COR-L47 (cell line): ENCODE measurements at regions not wholly inside any gene's neighbourhood (a gene's known extent, or its start where the extent isn't known, plus 50 kb on each side); places are given as distances from the start of the nearest gene placed in this dataset.

Source experiments
- DNase-seq: peaks from one replicate; lab custom pipeline; 2025; lab: John Stamatoyannopoulos, UW

GRCh38 chr13:72444999-72445398 is 282.4 kb downstream of the MZT1 start:
- DNase-seq, result no peak

- DNase-seq, result no peak
Measured at GRCh38 chr13:72437458-72437857, 290.0 kb downstream of the MZT1 start.

- no peak for DNase-seq
Measured at GRCh38 chr13:72435251-72435650, 292.2 kb downstream of the MZT1 start.

DNA sequence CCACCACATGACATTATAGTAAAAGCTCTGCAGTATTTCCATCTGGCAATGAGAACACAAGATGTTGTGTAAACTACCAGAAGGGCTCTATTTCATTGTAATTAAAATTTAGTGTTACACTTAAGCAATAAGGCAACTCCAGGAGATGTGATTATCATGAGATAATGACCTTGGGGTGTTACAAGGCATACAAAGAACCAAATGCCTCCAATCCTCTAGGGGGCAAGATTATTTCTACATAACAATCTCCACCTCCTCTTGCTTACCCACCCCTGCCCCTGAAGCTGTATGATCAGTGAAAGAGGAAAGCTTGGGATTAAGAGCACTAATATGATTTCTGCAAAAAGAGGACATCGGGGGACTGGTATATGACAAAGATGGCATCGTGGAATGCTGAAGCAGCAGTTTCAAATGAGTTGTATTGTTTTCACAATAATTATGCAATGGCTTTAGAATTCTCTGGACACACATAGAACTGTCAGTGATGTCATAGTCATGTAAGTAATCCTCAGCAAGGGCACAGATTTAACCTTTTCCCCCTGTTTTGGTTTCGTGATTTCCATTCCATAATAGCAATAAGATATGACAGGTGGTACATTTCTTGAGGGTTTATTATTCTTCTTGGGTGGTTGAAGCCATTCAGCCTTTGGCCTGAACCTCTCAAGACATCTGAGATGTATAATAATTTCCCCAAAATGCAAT is 295.3 kb downstream of the MZT1 start:
- DNase-seq, result no peak

DNA sequence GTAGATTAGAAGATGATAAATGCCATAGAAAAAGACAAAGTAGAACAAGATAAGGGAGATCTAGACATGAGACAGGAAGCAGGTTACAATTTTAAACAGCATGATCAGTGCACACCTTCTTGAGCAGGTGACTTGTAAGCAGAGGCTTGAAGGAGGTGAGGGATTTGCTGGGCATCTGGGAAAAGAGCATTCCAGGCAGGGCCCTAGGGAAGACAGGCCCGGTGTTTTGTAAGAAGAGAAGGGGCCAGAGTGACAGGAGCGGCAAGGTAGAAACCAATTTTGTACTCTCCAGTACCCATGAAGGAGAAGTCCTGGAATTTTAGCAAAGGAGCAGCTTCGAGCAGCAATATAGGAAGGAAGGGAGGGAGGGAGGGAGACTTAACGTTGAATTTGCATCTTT is 296.5 kb downstream of the MZT1 start:
- DNase-seq, result no peak

DNA sequence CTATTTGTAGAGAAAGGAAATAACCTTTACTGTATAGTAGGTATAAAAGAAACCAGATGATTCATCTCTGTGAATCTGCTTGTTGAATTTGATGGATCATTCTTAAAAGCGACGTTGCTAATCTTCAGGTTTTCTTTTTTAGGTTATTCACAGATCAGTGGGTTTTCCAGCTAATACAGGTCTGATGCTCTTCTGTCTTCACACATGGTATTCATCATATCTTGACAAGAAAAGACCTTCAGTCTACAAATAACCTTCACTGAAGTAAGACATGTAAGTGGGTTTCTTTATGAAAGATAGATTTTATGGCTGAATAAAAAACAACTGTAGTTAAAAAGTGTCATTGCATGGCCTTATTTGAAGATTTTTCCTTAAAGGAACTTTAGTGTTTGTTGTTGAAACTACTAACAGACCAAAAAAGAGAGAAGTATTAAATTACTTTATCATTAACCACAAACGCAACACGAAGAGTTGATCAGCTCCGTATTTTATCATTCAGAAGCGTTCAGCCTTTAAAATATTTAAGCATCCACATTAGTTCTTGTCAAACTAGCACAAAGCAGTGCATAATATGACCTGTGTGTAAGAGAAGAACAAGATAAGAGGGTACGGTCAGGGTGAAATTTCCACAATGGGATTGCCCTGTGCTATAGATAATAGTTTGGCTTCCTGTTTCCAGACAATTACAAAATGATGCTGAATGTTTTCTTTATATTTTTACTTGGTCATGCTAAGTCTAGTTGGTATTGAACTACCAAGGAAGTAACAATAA is 299.5 kb downstream of the MZT1 start:
- no peak for DNase-seq

- DNase-seq, result no peak
Measured at GRCh38 chr13:72424059-72424458, 303.4 kb downstream of the MZT1 start.

DNA sequence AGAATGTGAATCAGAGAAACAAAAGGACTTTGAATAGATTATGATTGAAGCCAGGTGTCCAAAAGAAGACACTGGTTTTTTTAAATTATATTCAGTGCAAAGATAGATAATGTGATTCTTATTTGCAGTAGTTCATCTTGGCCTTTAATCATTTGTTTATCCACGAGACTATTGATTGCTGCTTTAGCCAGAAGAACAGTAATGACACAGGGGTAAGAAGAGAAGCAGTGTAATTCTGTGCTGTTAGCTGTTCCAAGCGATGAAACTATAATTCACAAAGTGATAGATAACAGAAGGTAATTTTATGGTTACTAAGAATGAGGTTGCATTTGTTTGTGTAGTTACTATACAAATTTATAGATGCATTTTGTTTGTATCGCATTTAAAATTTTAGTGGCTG is 311.6 kb downstream of the MZT1 start:
- DNase-seq, result no peak

GRCh38 chr13:72412481-72412880 is 314.9 kb downstream of the MZT1 start:
- DNase-seq, result no peak

- DNase-seq, result no peak
Measured at GRCh38 chr13:72405441-72405840, 322.0 kb downstream of the MZT1 start.

GRCh38 chr13:72403396-72404010 is 323.9 kb downstream of the MZT1 start:
- DNase-seq, result no peak

DNA sequence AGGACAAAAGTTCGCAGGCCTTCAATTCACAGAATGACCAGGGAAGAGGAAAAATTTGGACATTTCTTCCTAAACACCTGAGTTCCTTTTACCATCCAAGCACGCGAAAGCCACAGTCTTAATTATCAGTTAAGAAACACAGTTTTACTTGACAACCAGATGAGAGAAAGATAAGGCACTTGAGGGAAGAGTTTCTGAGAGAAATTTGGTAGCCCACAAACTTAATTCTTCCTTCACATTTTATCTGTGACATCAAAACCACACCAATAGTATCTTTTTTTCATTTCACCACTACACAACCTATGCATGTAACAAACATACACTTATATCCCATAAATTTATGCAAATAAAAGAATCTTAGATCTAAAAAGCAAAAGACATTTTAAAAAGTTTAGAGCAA is 326.6 kb downstream of the MZT1 start:
- no peak for DNase-seq

- no peak for DNase-seq
Measured at GRCh38 chr13:72399351-72399750, 328.1 kb downstream of the MZT1 start.

DNA sequence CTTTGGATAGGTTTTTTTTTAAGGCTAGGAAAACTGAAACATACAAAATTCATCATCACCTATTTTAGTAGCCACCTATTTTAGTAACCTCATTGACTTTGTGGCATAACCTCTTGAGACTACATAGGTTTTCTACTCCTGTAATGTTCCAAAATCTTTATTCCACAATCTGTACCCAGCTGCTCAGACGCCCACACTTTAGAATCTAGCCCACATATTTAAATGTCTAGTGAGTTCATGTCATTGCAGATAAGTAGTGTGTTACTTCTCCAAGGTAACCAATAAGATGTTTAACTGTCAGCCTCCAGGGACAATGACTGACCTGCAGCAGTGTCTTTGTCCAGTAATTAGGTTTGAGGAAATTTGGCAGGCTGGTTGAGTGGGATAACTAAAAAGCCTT is 330.2 kb downstream of the MZT1 start:
- DNase-seq, result peak; percentile 8

DNA sequence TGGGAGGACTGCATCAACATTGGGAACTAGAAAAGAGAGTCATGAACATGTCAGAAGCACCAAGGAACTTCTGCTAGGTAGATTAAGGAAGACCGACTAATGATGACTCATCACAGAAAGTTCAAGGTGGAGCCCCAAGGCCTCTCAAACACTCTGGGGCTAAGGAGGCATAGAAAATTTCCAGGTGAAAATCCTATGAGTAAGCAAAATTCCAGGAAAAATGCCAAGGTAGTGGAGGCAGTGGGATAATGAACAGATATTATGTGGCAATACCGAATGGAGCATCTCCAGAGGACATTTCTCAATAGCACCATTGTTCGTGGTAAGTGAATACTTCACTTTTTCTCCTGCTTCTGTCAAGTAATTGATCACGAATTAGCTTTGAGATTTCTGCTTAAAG is 336.5 kb downstream of the MZT1 start:
- DNase-seq, result no peak

GRCh38 chr13:72386138-72386684 is 341.2 kb downstream of the MZT1 start:
- no peak for DNase-seq

DNA sequence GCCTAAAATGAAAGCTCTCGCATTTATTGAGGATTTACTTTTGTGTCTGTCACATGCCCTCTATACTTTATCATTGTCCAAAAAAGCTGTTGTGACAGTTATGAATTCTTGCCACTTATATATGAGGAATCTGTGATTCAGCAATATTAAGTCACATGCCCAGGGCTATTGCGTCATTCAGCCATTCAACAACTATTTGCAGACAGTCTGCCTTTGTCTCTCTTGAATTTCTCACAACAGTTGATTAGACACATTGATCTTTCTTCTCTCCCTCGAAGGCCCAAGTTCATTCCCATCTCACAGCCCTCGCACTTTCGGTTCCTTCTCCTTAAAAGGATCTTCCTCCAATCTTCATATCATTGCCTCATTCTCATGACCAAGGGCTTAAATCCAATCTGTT is 342.6 kb downstream of the MZT1 start:
- no peak for DNase-seq

DNA sequence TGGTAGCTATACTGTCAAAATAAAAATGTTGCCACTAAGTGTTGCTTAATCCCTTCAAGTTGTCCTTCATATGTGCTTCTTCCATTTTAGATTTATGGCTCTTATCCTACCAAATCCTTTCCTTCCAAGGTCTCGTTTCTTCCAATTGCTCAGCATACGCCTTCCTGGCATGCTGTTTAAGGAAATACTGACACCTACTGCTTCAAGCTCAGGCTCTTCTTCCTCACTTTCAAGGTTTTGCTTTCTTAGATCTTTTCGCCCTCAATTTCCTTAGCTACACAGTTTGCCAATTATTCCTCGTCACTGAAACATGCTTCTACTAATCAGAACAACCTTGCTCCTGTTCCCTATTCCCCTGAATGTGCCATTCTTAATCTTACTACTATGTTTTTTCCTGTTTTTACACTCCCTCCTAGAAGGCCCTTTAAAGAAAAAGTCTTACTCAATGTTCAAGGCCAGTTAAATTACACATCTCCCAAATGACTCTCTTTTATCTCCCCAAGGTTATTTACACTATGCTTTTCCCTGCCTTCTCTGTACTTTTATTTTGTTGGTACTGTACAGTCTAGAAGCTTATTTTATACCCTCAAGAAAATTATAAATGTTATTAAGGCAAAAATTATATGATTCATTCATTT is 343.1 kb downstream of the MZT1 start:
- DNase-seq, result no peak

- no peak for DNase-seq
Measured at GRCh38 chr13:72383646-72384045, 343.8 kb downstream of the MZT1 start.

- DNase-seq, result no peak
Measured at GRCh38 chr13:72379581-72379980, 347.8 kb downstream of the MZT1 start.

- no peak for DNase-seq
Measured at GRCh38 chr13:72368031-72368430, 359.4 kb downstream of the MZT1 start.

DNA sequence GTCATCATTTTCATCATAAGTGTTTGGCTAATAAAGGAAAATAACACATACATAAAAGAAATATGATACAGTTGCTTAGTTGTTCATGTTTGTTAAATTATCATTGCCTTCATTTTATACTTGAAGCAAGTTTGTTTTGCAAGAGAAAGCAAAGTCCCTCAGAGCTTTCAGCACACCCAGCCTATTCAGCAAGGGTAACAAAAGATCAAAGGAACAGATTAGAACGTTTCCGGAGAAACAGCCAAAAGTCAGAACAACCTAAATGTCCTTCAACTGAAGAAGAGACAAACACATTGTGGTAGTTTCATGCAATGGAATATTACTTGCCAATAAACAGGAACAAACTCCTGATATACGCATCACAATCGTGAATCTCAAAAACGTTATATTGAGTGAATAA is 380.7 kb downstream of the MZT1 start:
- DNase-seq, result no peak

- no peak for DNase-seq
Measured at GRCh38 chr13:72342364-72342763, 385.1 kb downstream of the MZT1 start.
